Activated CD4-positive, alpha-beta memory T cell treated with anti-CD3 and anti-CD28 coated beads, Interleukin-2, amount 10 ng/mL, durations not matched to agents 7 days and 5 days (primary cell): ENCODE measurements at regions not wholly inside any gene's neighbourhood (a gene's known extent, or its start where the extent isn't known, plus 50 kb on each side); places are given as distances from the start of the nearest gene placed in this dataset.

Experiments used
- CTCF ChIA-PET: fragments of 350-600 bp; sonication (Branson Sonifier 250); formaldehyde crosslinking; loops from one replicate; lab custom pipeline; 2021; ENCODE audit warnings: antibody characterized with exemption, inconsistent platforms; lab: Charles Lee
- POLR2A ChIA-PET: fragments of 350-600 bp; sonication (Branson Sonifier 250); formaldehyde crosslinking; loops from one replicate; lab custom pipeline; 2021; ENCODE audit warnings: antibody characterized with exemption; lab: Charles Lee
- DNase-seq: peaks from one replicate; pipeline ENCODE4 v3.0.0-alpha.2; 2020
- H3K27ac Mint-ChIP-seq: one replicate; pipeline ENCODE4 v1.8.0; 2021; ENCODE audit warnings: mild to moderate bottlenecking, mixed read lengths
- H3K27me3 Mint-ChIP-seq: one replicate; pipeline ENCODE4 v1.8.0; 2021; ENCODE audit warnings: mixed read lengths
- H3K36me3 Mint-ChIP-seq: one replicate; pipeline ENCODE4 v1.8.0; 2021; ENCODE audit warnings: low read depth, mixed read lengths
- H3K4me1 Mint-ChIP-seq: one replicate; pipeline ENCODE4 v1.8.0; 2021; ENCODE audit warnings: mixed read lengths
- H3K4me3 Mint-ChIP-seq: one replicate; pipeline ENCODE4 v1.8.0; 2021; ENCODE audit warnings: mild to moderate bottlenecking, mixed read lengths
- H3K9me3 Mint-ChIP-seq: one replicate; pipeline ENCODE4 v1.8.0; 2021; ENCODE audit warnings: mixed read lengths

DNA sequence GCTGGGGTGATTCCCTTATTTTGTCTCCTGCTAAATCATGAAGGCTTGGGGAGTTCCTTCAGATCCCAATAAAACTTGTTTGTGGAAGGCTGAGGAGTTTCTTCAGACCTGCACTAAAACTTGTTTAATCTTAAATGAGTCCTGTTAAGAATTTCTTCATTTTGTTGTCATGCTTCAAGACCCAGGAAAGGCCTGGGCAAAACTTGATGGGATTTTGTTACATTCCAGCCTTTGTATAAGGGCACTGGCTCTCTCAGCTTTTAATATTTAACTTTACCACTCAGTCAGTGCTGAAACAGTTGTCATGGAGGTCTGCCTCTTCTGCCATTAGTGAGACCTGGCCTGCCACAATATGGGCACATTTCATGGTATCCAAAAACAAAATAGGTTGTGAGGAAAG, 699.0 kb downstream of the ETS1 start:
- Mint-ChIP-seq H3K36me3 (no peaks in the 10 kb centered on the region), H3K4me1 (no peaks in the 10 kb centered on the region), H3K9me3 (peaks cover 4% of the 10 kb centered on the region), H3K4me3 (no peak overlapping the region), H3K27ac (no peak overlapping the region), H3K27me3 (no peaks in the 10 kb centered on the region)
- CTCF ChIA-PET = no interaction called here
- DNase-seq = no peak
- POLR2A ChIA-PET = no interaction called here

DNA sequence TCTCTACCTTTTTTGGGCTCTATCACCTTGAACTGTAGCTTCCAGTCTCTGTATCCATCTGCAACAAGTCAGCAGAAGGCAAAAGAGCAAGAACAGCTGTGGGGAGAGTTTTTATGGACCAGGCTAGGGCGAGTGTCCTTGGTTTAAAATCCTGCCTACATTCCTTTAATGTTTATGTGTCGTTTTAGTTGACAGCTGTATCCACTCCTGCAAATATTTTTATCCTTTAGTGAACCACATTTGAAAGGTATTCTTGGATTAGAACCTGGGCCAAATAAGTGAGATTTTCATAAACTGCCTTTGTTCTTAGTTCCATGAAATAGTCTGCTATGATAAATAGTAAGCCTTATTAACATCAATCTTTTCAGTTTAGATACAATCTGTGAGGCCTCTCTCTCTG, 712.2 kb downstream of the ETS1 start:
- ChIA-PET POLR2A (no interaction called here), CTCF (no interaction called here)
- no peak for DNase-seq
- no peak overlapping the region for H3K4me3 Mint-ChIP-seq
- no peaks in the 10 kb centered on the region for H3K9me3 Mint-ChIP-seq
- no peak overlapping the region for H3K27ac Mint-ChIP-seq
- H3K27me3 Mint-ChIP-seq = peaks cover 3% of the 10 kb centered on the region
- no peaks in the 10 kb centered on the region for H3K36me3 Mint-ChIP-seq
- H3K4me1 Mint-ChIP-seq = no peaks in the 10 kb centered on the region

DNA sequence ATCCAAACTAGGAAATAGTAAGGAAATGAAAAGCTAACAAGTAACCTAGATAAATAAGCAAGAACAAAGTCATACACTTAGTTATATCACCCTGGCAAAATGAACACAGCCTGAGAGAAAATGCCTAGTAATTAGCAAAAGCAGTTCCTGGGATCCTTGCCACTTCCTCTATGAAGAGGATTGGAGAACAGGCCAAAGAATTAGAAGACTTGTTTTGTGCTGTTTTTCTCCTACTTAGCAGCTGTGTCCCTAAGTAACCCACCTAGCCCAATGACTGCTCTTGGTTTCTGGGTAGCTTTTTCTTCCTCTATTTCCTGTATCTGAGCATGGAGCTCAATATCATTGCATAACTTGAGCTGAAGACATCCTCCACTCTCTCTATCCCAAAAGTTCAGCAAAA, 713.9 kb downstream of the ETS1 start:
- H3K27ac Mint-ChIP-seq = no peak overlapping the region
- no peaks in the 10 kb centered on the region for H3K9me3 Mint-ChIP-seq
- POLR2A ChIA-PET = no interaction called here
- no peaks in the 10 kb centered on the region for H3K36me3 Mint-ChIP-seq
- no peak overlapping the region for H3K4me3 Mint-ChIP-seq
- no peaks in the 10 kb centered on the region for H3K4me1 Mint-ChIP-seq
- no peaks in the 10 kb centered on the region for H3K27me3 Mint-ChIP-seq
- no peak for DNase-seq
- CTCF ChIA-PET = no interaction called here

DNA sequence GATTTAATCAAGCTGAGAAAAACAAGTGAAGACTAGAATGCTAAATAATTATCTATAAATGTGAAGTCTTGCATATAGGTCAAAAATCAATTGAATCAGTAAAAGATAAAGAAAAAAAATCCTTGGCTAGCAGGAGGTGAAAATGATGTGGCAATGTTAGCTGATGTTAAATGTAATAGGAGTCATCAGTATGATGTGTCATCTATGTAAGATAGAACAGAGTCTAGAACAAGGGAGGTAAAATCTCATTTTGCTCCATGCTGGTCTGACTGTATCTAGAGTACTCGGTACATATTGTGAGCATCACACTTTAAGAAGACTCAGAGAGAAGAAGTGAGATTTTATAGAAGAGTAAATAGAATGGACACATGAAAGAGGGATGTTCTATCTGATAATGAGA, 721.2 kb downstream of the ETS1 start:
- H3K27ac Mint-ChIP-seq = no peak overlapping the region
- no peaks in the 10 kb centered on the region for H3K36me3 Mint-ChIP-seq
- DNase-seq = no peak
- H3K4me3 Mint-ChIP-seq = no peak overlapping the region
- H3K9me3 Mint-ChIP-seq = no peaks in the 10 kb centered on the region
- H3K4me1 Mint-ChIP-seq = no peaks in the 10 kb centered on the region
- H3K27me3 Mint-ChIP-seq = peaks cover 1% of the 10 kb centered on the region
- ChIA-PET CTCF (no interaction called here), POLR2A (no interaction called here)

DNA sequence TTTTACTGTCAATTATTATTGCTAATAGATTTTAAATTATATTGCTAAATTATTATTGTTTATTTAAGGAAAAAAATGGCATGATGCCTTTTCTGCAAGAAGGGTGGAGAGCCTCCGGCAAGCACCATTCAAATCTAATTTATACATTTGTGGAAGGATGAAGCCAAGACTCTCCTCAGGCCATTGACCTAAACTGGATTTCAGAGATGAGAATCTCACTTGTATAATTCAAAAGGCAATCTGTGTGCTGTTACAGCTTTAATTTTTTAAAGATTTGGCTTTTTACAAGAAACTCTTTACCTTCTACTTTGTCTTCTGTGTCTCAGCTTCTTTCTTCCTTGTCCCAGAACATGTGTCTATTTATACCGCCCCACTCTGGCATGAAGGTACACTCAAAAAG, 722.5 kb downstream of the ETS1 start:
- Mint-ChIP-seq H3K27me3 (peaks cover 1% of the 10 kb centered on the region), H3K27ac (no peak overlapping the region), H3K9me3 (no peaks in the 10 kb centered on the region), H3K4me3 (no peak overlapping the region), H3K4me1 (no peaks in the 10 kb centered on the region), H3K36me3 (no peaks in the 10 kb centered on the region)
- CTCF ChIA-PET = no interaction called here
- no peak for DNase-seq
- POLR2A ChIA-PET = no interaction called here

DNA sequence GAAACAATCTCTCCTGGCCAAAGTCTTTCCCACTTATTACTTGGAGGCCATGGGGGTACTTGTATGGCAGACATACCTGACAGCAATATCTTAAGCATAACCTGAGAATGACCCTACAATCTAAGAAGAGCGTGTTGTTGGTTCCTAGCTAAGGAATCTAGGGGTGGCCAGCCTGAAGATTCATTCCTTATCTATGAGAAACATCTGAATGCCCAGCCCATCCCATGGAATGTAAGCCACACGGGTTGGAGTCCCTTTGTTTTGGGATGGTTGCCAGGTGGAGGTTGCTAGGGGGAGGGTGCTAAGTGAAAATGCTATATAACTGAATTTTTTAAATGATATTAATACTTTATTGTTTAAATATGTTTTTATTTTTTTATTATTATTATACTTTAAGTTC, 725.0 kb downstream of the ETS1 start:
- Mint-ChIP-seq H3K4me1 (no peaks in the 10 kb centered on the region), H3K27ac (no peak overlapping the region), H3K27me3 (peaks cover 1% of the 10 kb centered on the region), H3K9me3 (no peaks in the 10 kb centered on the region), H3K4me3 (no peak overlapping the region), H3K36me3 (no peaks in the 10 kb centered on the region)
- DNase-seq = no peak
- CTCF ChIA-PET = no interaction called here
- POLR2A ChIA-PET = no interaction called here

DNA sequence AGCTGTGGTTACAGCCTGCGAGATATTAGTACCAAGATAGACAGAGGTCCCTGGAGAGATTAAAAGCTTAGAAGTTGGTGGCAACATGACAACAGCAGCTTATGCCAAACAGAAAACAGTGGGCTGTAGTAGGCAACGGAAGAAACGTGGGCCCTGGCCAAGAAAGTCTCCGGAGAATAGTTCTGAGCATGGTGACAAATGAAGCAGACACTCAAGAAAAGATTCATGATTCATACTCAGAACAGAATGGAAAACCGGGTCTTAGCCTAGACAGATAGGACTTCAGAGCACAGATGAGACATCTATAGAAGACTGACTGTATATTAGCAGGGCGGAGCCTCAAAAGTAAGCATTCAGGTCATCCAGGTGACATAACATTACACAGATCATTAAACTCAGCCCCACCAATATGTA, 727.4 kb downstream of the ETS1 start:
- DNase-seq = no peak
- Mint-ChIP-seq H3K4me1 (no peaks in the 10 kb centered on the region), H3K4me3 (no peak overlapping the region), H3K27me3 (no peaks in the 10 kb centered on the region), H3K27ac (no peak overlapping the region), H3K9me3 (no peaks in the 10 kb centered on the region), H3K36me3 (no peaks in the 10 kb centered on the region)
- ChIA-PET POLR2A (no interaction called here), CTCF (interaction anchor here (1.7 kb wide), 1 partner anchor 17 kb away, joined by 4 read pairs; no protein-coding TSS in a partner anchor)

DNA sequence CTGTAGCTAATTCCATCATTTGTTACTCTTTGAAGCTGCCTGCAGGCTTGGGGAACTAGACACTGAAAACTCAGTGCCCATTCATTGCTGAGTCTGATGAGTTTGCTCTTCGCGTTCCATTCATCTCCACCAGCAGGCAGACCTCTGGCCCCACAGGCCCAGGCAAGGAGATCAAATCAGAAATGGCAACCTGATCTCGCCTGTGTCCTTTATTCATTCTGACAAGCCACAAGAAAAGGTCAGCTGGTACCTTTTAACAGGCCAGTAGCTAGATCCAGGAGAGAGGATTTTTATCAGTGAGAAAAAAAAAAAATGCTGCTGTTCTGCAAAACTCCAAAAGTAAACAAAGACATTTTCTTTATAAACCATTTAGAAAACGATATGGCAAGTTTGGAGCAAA, 742.5 kb downstream of the ETS1 start:
- POLR2A ChIA-PET = no interaction called here
- Mint-ChIP-seq H3K27ac (no peak overlapping the region), H3K27me3 (peaks cover 2% of the 10 kb centered on the region)

DNA sequence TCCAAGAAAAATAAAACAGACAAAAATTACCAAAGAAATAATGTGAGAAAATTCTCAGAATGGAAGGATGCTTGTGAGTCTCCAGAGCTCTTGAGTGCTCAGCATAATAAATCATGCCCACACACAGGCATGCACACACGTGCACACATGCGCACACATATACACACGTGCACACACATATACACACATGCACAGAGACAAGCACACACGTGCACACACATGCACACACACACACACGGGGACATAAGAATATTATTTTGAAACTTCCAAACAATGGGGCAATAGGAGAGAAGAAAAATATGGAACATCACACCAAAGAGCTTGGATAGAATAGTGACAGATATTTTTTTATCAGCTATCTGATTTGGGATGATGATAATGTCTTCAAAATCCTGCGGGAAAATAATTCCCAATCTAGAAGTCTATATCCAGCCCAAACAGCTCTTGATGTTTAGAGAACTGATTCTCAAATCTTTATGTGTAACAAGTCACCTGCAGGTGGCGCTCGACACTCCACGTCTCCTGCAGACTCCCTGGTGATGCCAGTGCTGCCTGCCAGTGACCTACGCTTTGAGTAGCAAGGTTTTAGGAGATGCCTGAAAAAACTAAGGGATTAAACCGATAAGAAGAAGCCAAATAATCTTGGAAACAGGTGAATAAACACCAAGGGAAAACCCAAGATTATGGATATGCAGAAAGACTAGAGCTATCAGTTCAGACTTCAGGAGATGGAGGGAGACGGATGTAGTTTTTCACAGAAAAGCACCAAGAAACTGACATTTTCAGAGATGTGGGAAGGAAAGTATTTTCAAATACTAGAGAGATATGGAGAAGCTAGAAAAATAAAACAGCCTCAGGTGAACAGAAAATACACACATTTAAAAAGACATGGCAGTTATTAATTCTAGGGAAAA, 743.6 kb downstream of the ETS1 start:
- Mint-ChIP-seq H3K4me3 (no peak overlapping the region), H3K4me1 (no peaks in the 10 kb centered on the region), H3K9me3 (no peaks in the 10 kb centered on the region), H3K36me3 (no peaks in the 10 kb centered on the region), H3K27me3 (peaks cover 2% of the 10 kb centered on the region), H3K27ac (no peak overlapping the region)
- POLR2A ChIA-PET = no interaction called here
- peak; percentile 64 for DNase-seq
- CTCF ChIA-PET = interaction anchor here (0.7 to 1.6 kb wide), 14 partner anchors 9 to 577 kb away, joined by 3 to 6 read pairs (median 3); no protein-coding TSS in a partner anchor

More for the DNA sequence above, 742.5 kb downstream of the ETS1 start:
- CTCF ChIA-PET = no interaction called here
- Mint-ChIP-seq H3K4me3 (no peak overlapping the region), H3K4me1 (no peaks in the 10 kb centered on the region), H3K9me3 (no peaks in the 10 kb centered on the region), H3K36me3 (no peaks in the 10 kb centered on the region)
- no peak for DNase-seq

DNA sequence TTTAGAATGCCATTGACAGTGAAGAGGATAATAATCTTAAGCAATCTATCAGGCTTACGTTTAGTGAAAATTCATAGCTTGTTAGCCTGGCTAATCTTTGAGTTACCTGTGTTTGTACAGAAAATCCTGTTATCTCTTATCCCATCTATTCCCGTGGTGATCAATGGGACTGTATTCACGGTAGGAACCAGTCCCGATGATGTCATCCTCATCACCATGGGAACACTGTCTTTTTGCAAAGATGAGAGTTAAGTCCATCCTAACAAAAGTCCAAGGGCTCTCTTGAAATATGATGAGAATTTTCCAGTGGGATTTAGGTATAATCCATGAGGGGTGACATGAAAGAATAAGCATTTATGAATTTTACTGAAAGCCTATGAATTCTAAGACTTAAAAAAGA, 762.2 kb downstream of the ETS1 start:
- Mint-ChIP-seq H3K4me3 (no peak overlapping the region), H3K4me1 (no peaks in the 10 kb centered on the region), H3K27ac (no peak overlapping the region), H3K9me3 (no peaks in the 10 kb centered on the region), H3K36me3 (no peaks in the 10 kb centered on the region), H3K27me3 (no peaks in the 10 kb centered on the region)
- ChIA-PET POLR2A (no interaction called here), CTCF (no interaction called here)
- DNase-seq = no peak

DNA sequence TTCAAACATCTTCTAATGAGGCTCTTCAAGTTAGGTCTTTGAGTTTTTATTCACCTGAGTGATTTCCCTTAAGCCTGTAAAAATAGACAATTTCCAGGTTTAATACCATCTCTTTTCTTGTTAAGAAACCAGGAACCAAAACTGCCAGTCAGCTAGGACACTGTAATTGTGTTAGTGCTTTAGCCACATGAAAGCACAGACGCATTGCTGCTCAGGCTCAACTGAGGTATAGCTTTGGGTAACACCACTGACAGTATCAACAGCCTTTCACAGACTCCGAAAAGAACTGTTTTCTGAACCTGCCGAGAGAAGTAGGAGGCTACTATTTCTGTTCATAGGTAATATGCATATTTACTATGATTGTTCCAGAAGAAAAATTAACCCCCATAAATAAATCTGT, 768.7 kb downstream of the ETS1 start:
- DNase-seq = no peak
- no peaks in the 10 kb centered on the region for H3K9me3 Mint-ChIP-seq
- H3K27ac Mint-ChIP-seq = no peak overlapping the region
- ChIA-PET CTCF (no interaction called here), POLR2A (no interaction called here)
- no peaks in the 10 kb centered on the region for H3K4me1 Mint-ChIP-seq
- H3K4me3 Mint-ChIP-seq = no peak overlapping the region
- no peaks in the 10 kb centered on the region for H3K36me3 Mint-ChIP-seq
- no peaks in the 10 kb centered on the region for H3K27me3 Mint-ChIP-seq

DNA sequence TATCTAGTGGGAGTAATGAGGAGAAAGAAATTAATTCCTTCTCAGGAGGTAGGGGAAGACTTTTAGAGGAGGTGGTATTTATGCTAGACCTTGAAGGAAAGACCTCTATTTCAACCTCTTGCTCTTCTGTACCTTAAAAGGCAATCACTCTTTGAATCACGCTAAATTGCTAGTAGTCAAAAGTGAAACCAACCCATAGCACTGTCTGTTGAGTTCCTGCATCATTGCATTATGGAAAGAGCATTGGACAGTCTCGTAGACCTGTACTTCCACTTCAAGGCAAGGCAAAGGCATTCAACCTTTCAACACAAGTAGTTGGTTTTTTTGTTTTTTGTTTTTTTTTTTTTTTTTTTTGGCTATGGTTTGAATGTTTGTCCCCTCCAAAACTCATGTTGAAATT, 770.4 kb downstream of the ETS1 start:
- no peaks in the 10 kb centered on the region for H3K4me1 Mint-ChIP-seq
- no peak for DNase-seq
- H3K27ac Mint-ChIP-seq = no peak overlapping the region
- H3K27me3 Mint-ChIP-seq = no peaks in the 10 kb centered on the region
- ChIA-PET POLR2A (no interaction called here), CTCF (no interaction called here)
- no peaks in the 10 kb centered on the region for H3K36me3 Mint-ChIP-seq
- H3K4me3 Mint-ChIP-seq = no peak overlapping the region
- no peaks in the 10 kb centered on the region for H3K9me3 Mint-ChIP-seq

DNA sequence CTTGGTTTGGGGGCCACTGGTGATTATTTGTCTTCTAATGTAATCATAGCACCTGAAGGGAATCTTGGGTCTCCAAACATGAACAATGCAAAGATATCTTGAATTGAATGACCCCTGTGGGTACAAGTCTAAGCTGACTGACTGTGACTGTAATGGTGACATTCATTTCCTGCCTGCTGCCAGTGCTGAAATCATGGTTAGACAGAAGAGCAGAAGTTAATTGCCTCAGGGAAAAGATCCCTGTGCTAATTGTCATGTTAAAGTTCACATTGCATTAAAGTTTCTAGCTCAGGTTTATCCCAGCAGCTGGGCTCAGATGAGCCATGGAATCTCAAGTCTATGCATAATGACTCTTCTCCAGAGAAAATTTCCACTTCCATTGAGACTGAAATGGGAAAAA, 772.0 kb downstream of the ETS1 start:
- no peak overlapping the region for H3K27ac Mint-ChIP-seq
- CTCF ChIA-PET = no interaction called here

DNA sequence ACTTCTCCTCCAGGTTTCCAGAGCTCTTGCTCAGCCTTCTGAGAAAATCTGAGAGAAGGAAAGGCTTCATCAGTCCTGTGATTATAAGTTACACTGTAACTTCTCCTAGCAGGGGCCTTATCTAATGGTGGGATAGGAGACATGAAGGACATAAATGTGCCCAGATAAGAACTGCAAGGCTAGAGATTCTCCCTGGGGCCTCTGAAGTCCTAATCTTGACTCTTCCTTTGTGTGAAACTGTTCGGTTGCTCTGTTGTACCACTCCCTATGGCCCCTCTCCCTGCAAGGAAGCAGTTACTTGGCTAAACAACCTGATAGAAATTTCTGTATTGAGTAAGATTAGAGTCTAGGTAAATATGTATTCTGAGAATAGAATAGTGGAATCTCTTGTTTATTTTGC, 780.9 kb downstream of the ETS1 start:
- Mint-ChIP-seq H3K9me3 (no peaks in the 10 kb centered on the region), H3K36me3 (no peaks in the 10 kb centered on the region), H3K4me1 (no peaks in the 10 kb centered on the region), H3K27ac (no peak overlapping the region), H3K4me3 (no peak overlapping the region), H3K27me3 (no peaks in the 10 kb centered on the region)
- POLR2A ChIA-PET = no interaction called here
- no peak for DNase-seq
- CTCF ChIA-PET = no interaction called here

More for the DNA sequence above, 772.0 kb downstream of the ETS1 start:
- H3K36me3 Mint-ChIP-seq = no peaks in the 10 kb centered on the region
- H3K9me3 Mint-ChIP-seq = no peaks in the 10 kb centered on the region
- no peak overlapping the region for H3K4me3 Mint-ChIP-seq
- H3K27me3 Mint-ChIP-seq = no peaks in the 10 kb centered on the region
- no peak for DNase-seq
- POLR2A ChIA-PET = no interaction called here
- H3K4me1 Mint-ChIP-seq = no peaks in the 10 kb centered on the region
